IMR-90 (cell line): ENCODE measurements at regions not wholly inside any gene's neighbourhood (a gene's known extent, or its start where the extent isn't known, plus 50 kb on each side); places are given as distances from the start of the nearest gene placed in this dataset.

Experiments
- ATAC-seq: fragments of 200-7000 bp; cut with Tn5 transposase; 2 replicates; pipeline ENCODE4 v1.9.1; 2020; ENCODE audit warnings: low read depth, mild to moderate bottlenecking, moderate library complexity
- BruUV-seq: library from RNA; stranded (reverse); fragments of 400-500 nt; replicated peaks from 2 replicates; lab custom pipeline; 2021; lab: Mats Ljungman, UMichigan
- CTCF ChIA-PET: fragments of 300-600 bp; formaldehyde crosslinking; extraction: SDS; loops from one replicate; lab custom pipeline; 2021; ENCODE audit warnings: antibody characterized with exemption; lab: Yijun Ruan, JAX
- POLR2A ChIA-PET: fragments of 300-600 bp; sonication (Branson Sonifier 250); formaldehyde crosslinking; loops from one replicate; lab custom pipeline; 2022; ENCODE audit warnings: antibody characterized with exemption; ENCODE audit not compliant: unreplicated experiment; lab: Charles Lee
- DNase-seq: peaks from one replicate; pipeline ENCODE4 v3.0.0; 2013
- H2AFZ ChIP-seq: replicated peaks from 2 replicates; pipeline ENCODE3; 2013; ENCODE audit warnings: low read length, mild to moderate bottlenecking; ENCODE audit not compliant: poor library complexity
- H2AK5ac ChIP-seq: 2 replicates; pipeline ENCODE4 v1.6.1; 2013; ENCODE audit warnings: low read depth, low read length, inconsistent platforms
- H2AK9ac ChIP-seq: replicated peaks from 2 replicates; pipeline ENCODE3; 2013; ENCODE audit warnings: mild to moderate bottlenecking, low read depth, low read length, moderate library complexity; ENCODE audit not compliant: poor library complexity
- H2BK120ac ChIP-seq: 2 replicates; pipeline ENCODE4 v1.6.1; 2013; ENCODE audit warnings: low read depth, low read length, inconsistent platforms
- H2BK15ac ChIP-seq: 3 replicates; pipeline ENCODE4 v1.6.1; 2013; ENCODE audit warnings: low read depth, low read length, inconsistent platforms
- H2BK20ac ChIP-seq: 2 replicates; pipeline ENCODE4 v1.6.1; 2013; ENCODE audit warnings: low read depth, mild to moderate bottlenecking, inconsistent platforms, low read length, moderate library complexity
- H2BK5ac ChIP-seq: 2 replicates; pipeline ENCODE4 v1.6.1; 2013; ENCODE audit warnings: mild to moderate bottlenecking, low read depth, low read length, inconsistent platforms; ENCODE audit not compliant: poor library complexity, severe bottlenecking
- H3K14ac ChIP-seq: replicated peaks from 2 replicates; pipeline ENCODE4 v1.6.1; 2013; ENCODE audit warnings: low read depth, low read length, inconsistent platforms
- H3K18ac ChIP-seq: 2 replicates; pipeline ENCODE4 v1.6.1; 2013; ENCODE audit warnings: low read depth, low read length, control low read depth
- H3K23ac ChIP-seq: 2 replicates; pipeline ENCODE4 v1.6.1; 2013; ENCODE audit warnings: low read depth, low read length, inconsistent platforms
- H3K27ac ChIP-seq: 2 replicates; pipeline ENCODE4 v1.5.1; 2013; ENCODE audit warnings: mild to moderate bottlenecking, control low read depth, low read length; ENCODE audit not compliant: insufficient read depth
- H3K27me3 ChIP-seq: 2 replicates; pipeline ENCODE4 v1.6.1; 2013; ENCODE audit warnings: low read length; ENCODE audit not compliant: control insufficient read depth, insufficient read depth
- H3K36me3 ChIP-seq: 2 replicates; pipeline ENCODE4 v1.6.1; 2013; ENCODE audit warnings: low read length, mixed read lengths; ENCODE audit not compliant: control insufficient read depth, insufficient read depth
- H3K4ac ChIP-seq: 2 replicates; pipeline ENCODE4 v1.6.1; 2013; ENCODE audit warnings: low read depth, low read length, inconsistent platforms
- H3K4me1 ChIP-seq: 2 replicates; pipeline ENCODE4 v1.6.1; 2013; ENCODE audit warnings: low read length, mixed read lengths; ENCODE audit not compliant: control insufficient read depth, insufficient read depth
- H3K4me2 ChIP-seq: 2 replicates; pipeline ENCODE4 v1.6.1; 2013; ENCODE audit warnings: low read depth, mild to moderate bottlenecking, control low read depth, low read length, moderate library complexity
- H3K4me3 ChIP-seq: 2 replicates; pipeline ENCODE4 v1.5.1; 2013; ENCODE audit warnings: low read depth, mild to moderate bottlenecking, control low read depth, low read length, moderate library complexity; ENCODE audit not compliant: insufficient read depth
- H3K56ac ChIP-seq: 2 replicates; pipeline ENCODE4 v1.6.1; 2013; ENCODE audit warnings: low read length, inconsistent platforms; ENCODE audit not compliant: insufficient read depth; ENCODE audit errors: extremely low read depth
- H3K79me1 ChIP-seq, 2 experiments: 2 replicates each; pipeline ENCODE4 v1.6.1; 2013; ENCODE audit warnings: low read length in 2 of 2, inconsistent platforms in 1 of 2, low read depth in 1 of 2
- H3K9ac ChIP-seq: 2 replicates; pipeline ENCODE4 v1.6.1; 2013; ENCODE audit warnings: low read depth, low read length, control low read depth
- H3K9me1 ChIP-seq: 2 replicates; pipeline ENCODE4 v1.6.1; 2013; ENCODE audit warnings: low read length, inconsistent platforms; ENCODE audit not compliant: insufficient read depth
- H3K9me3 ChIP-seq: 2 replicates; pipeline ENCODE4 v1.6.1; 2013; ENCODE audit warnings: low read length; ENCODE audit not compliant: control insufficient read depth, insufficient read depth
- H4K20me1 ChIP-seq: 2 replicates; pipeline ENCODE4 v1.6.1; 2013; ENCODE audit warnings: low read length, inconsistent platforms; ENCODE audit not compliant: insufficient read depth
- H4K5ac ChIP-seq: 2 replicates; pipeline ENCODE4 v1.6.1; 2013; ENCODE audit warnings: mild to moderate bottlenecking, low read depth, low read length, control low read depth
- H4K8ac ChIP-seq, 2 experiments: 2 replicates each; pipeline ENCODE4 v1.6.1; 2013; ENCODE audit warnings: low read depth in 2 of 2, low read length in 2 of 2, control low read depth in 1 of 2, inconsistent platforms in 1 of 2
- H4K91ac ChIP-seq: 2 replicates; pipeline ENCODE4 v1.6.1; 2013; ENCODE audit warnings: low read depth, low read length, inconsistent platforms; ENCODE audit not compliant: insufficient read depth
- BHLHE40 ChIP-seq: fragments of 150-350 bp; IDR thresholded peaks from 2 replicates; pipeline ENCODE4 v1.6.1; 2016; ENCODE audit warnings: mild to moderate bottlenecking, low read depth, low read length
- CEBPB ChIP-seq: IDR thresholded peaks from 2 replicates; pipeline ENCODE4 v1.6.1; 2012; ENCODE audit warnings: low read depth, low read length, improper control_type of control experiment
- CHD1 ChIP-seq: IDR thresholded peaks from 2 replicates; pipeline ENCODE4 v1.6.1; 2012; ENCODE audit warnings: low read depth, low read length, improper control_type of control experiment
- FOS ChIP-seq: fragments of 150-350 bp; IDR thresholded peaks from 2 replicates; pipeline ENCODE4 v1.6.1; 2016; ENCODE audit warnings: low read depth, low read length
- MAFK ChIP-seq: IDR thresholded peaks from 2 replicates; pipeline ENCODE4 v1.6.1; 2012; ENCODE audit warnings: low read depth, low read length, improper control_type of control experiment
- MAZ ChIP-seq: IDR thresholded peaks from 2 replicates; pipeline ENCODE4 v1.6.1; 2012; ENCODE audit warnings: low read depth, mild to moderate bottlenecking, low read length, improper control_type of control experiment, moderate library complexity, borderline replicate concordance
- MXI1 ChIP-seq: IDR thresholded peaks from 2 replicates; pipeline ENCODE4 v1.6.1; 2012; ENCODE audit warnings: low read depth, mild to moderate bottlenecking, low read length, moderate library complexity, borderline replicate concordance
- NFE2L2 ChIP-seq: fragments of 150-350 bp; IDR thresholded peaks from 2 replicates; pipeline ENCODE4 v1.6.1; 2016; ENCODE audit warnings: low read depth, mild to moderate bottlenecking, low read length
- POLR2A ChIP-seq: IDR thresholded peaks from 2 replicates; pipeline ENCODE4 v1.6.1; 2012; ENCODE audit warnings: mild to moderate bottlenecking, low read depth, low read length
- RAD21 ChIP-seq: IDR thresholded peaks from 2 replicates; pipeline ENCODE4 v1.6.1; 2012; ENCODE audit warnings: low read length, improper control_type of control experiment
- RCOR1 ChIP-seq: IDR thresholded peaks from 2 replicates; pipeline ENCODE4 v1.6.1; 2012; ENCODE audit warnings: mild to moderate bottlenecking, low read length, improper control_type of control experiment; ENCODE audit not compliant: insufficient replicate concordance
- RFX5 ChIP-seq: IDR thresholded peaks from 2 replicates; pipeline ENCODE4 v1.8.0; 2012; ENCODE audit warnings: low read depth, mild to moderate bottlenecking, low read length, moderate library complexity
- SMC3 ChIP-seq: fragments of 150-350 bp; IDR thresholded peaks from 2 replicates; pipeline ENCODE4 v1.6.1; 2016; ENCODE audit warnings: low read depth, mild to moderate bottlenecking, antibody characterized with exemption, low read length, moderate library complexity
- WGBS, 2 experiments: methylation state at CpG; one replicate each; pipeline versions ENCODE4 v1.1.5 to v1.1.7; 2013; ENCODE audit warnings: missing lambda C conversion rate in 2 of 2; ENCODE audit not compliant: insufficient read length in 1 of 2; ENCODE audit errors: extremely low coverage in 2 of 2; 5-methylcytosine and 5-hydroxymethylcytosine counted together
- dilution Hi-C: fragments of 300-500 bp; cut with HindIII; formaldehyde crosslinking; loops from one replicate; pipeline ENCODE4 v1.14.3; 2018; ENCODE audit warnings: low sequenced_read_pairs; ENCODE audit not compliant: unreplicated experiment
- in situ Hi-C: fragments of 300-500 bp; cut with MboI; formaldehyde crosslinking; loops from 3 replicates; pipeline ENCODE4 v1.14.3; 2019; ENCODE audit warnings: low sequenced_read_pairs, inconsistent platforms, mixed read lengths
- intact Hi-C: fragments of 100-400 bp; cut with micrococcal nuclease; formaldehyde crosslinking; loops from 2 replicates; pipeline ENCODE4 v1.10.0; 2022
- TF ChIP-seq, protein P1 (sequence below): fragments of 150-350 bp; IDR thresholded peaks from 2 replicates; pipeline ENCODE4 v1.6.1; 2017; ENCODE audit warnings: mild to moderate bottlenecking, antibody characterized with exemption, low read length, low read depth
- TF ChIP-seq, protein P2 (sequence below): fragments of 150-350 bp; IDR thresholded peaks from 2 replicates; pipeline ENCODE4 v1.6.1; 2016; ENCODE audit warnings: low read depth, mild to moderate bottlenecking, low read length, moderate library complexity, borderline replicate concordance
- TF ChIP-seq, protein P3 (sequence below): conservative IDR thresholded peaks from 2 replicates; pipeline ENCODE4 v1.5.1; 2012; ENCODE audit warnings: mild to moderate bottlenecking, low read depth, low read length, improper control_type of control experiment

- Histone ChIP-seq H4K20me1 (no peaks in the 10 kb centered on the region), H2BK15ac (no peak overlapping the region), H3K27me3 (no peaks in the 10 kb centered on the region), H4K8ac (no peak overlapping the region), H3K18ac (no peak overlapping the region), H4K5ac (no peak overlapping the region), H2AFZ (no peak overlapping the region), H2BK20ac (no peak overlapping the region), H2BK5ac (no peak overlapping the region), H3K9ac (no peak overlapping the region), H3K9me3 (peaks cover 2% of the 10 kb centered on the region; the same call in 1 of the 2 replicates), H3K79me1 (no peaks in the 10 kb centered on the region), H3K4ac (no peak overlapping the region), H2AK9ac (no peak overlapping the region), H3K4me3 (no peak overlapping the region), H3K4me1 (no peaks in the 10 kb centered on the region), H2BK120ac (no peak overlapping the region), H3K27ac (no peak overlapping the region), H3K36me3 (no peaks in the 10 kb centered on the region), H3K9me1 (no peaks in the 10 kb centered on the region), H3K23ac (no peak overlapping the region), H3K14ac (no peak overlapping the region), H3K56ac (no peak overlapping the region), H4K91ac (no peak overlapping the region), H2AK5ac (no peak overlapping the region), H3K4me2 (no peak overlapping the region)
- ATAC-seq (no peak), DNase-seq (no peak)
- TF ChIP-seq, protein P1, sequence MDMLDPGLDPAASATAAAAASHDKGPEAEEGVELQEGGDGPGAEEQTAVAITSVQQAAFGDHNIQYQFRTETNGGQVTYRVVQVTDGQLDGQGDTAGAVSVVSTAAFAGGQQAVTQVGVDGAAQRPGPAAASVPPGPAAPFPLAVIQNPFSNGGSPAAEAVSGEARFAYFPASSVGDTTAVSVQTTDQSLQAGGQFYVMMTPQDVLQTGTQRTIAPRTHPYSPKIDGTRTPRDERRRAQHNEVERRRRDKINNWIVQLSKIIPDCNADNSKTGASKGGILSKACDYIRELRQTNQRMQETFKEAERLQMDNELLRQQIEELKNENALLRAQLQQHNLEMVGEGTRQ = no peak
- TF ChIP-seq MAZ (no peak), POLR2A (no peak), NFE2L2 (no peak), RCOR1 (no peak), MXI1 (no peak), MAFK (no peak), BHLHE40 (no peak), CHD1 (no peak), SMC3 (no peak), RFX5 (no peak), RAD21 (no peak), FOS (no peak), CEBPB (no peak)
- TF ChIP-seq, protein P2, sequence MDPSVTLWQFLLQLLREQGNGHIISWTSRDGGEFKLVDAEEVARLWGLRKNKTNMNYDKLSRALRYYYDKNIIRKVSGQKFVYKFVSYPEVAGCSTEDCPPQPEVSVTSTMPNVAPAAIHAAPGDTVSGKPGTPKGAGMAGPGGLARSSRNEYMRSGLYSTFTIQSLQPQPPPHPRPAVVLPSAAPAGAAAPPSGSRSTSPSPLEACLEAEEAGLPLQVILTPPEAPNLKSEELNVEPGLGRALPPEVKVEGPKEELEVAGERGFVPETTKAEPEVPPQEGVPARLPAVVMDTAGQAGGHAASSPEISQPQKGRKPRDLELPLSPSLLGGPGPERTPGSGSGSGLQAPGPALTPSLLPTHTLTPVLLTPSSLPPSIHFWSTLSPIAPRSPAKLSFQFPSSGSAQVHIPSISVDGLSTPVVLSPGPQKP = no peak
- TF ChIP-seq, protein P3, sequence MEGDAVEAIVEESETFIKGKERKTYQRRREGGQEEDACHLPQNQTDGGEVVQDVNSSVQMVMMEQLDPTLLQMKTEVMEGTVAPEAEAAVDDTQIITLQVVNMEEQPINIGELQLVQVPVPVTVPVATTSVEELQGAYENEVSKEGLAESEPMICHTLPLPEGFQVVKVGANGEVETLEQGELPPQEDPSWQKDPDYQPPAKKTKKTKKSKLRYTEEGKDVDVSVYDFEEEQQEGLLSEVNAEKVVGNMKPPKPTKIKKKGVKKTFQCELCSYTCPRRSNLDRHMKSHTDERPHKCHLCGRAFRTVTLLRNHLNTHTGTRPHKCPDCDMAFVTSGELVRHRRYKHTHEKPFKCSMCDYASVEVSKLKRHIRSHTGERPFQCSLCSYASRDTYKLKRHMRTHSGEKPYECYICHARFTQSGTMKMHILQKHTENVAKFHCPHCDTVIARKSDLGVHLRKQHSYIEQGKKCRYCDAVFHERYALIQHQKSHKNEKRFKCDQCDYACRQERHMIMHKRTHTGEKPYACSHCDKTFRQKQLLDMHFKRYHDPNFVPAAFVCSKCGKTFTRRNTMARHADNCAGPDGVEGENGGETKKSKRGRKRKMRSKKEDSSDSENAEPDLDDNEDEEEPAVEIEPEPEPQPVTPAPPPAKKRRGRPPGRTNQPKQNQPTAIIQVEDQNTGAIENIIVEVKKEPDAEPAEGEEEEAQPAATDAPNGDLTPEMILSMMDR = no peak
- WGBS, 2 experiments = no CpG with 5 or more reads among the region's 6 CpGs
- intact Hi-C loops = no loop called here
- in situ Hi-C loops = no loop called here
- dilution Hi-C loops = no loop called here
- ChIA-PET POLR2A (no interaction called here), CTCF (no interaction called here)
- BruUV-seq = no TSS peak
These were observed 537.1 kb upstream of the HTR2C start for GRCh38 chrX:114046695-114047279.
